HCT116 (cell line): ENCODE measurements at regions not wholly inside any gene's neighbourhood (a gene's known extent, or its start where the extent isn't known, plus 50 kb on each side); places are given as distances from the start of the nearest gene placed in this dataset.

Source experiments
- ATAC-seq: fragments of 200-7000 bp; cut with Tn5 transposase; 2 replicates; pipeline ENCODE4 v1.9.1; 2020; ENCODE audit warnings: mild to moderate bottlenecking, moderate library complexity
- BruUV-seq: library from RNA; stranded (reverse); fragments of 400-500 nt; replicated peaks from 2 replicates; lab custom pipeline; 2021; lab: Mats Ljungman, UMichigan
- CTCF ChIA-PET: fragments of 300-600 bp; sonication (Branson Sonifier 250); formaldehyde crosslinking; loops from one replicate; lab custom pipeline; 2021; ENCODE audit warnings: antibody characterized with exemption; lab: Charles Lee
- POLR2A ChIA-PET: fragments of 300-600, 350-600 bp; sonication (Branson Sonifier 250); formaldehyde crosslinking; loops from one replicate; lab custom pipeline; 2021; ENCODE audit warnings: antibody characterized with exemption; lab: Charles Lee
- RAD21 ChIA-PET, 2 experiments: fragments of 300-600 bp; sonication (Branson Sonifier 250); formaldehyde crosslinking; loops; one replicate each; lab custom pipeline; 2023; ENCODE audit warnings: low total read pairs in 2 of 2; ENCODE audit not compliant: uncharacterized antibody in 2 of 2, unreplicated experiment in 2 of 2, low non-redundant PET in 1 of 2; lab: Charles Lee
- DNase-seq: peaks from one replicate; pipeline ENCODE4 v3.0.0-alpha.2; 2010; ENCODE audit warnings: low read depth, low spot score
- H2AFZ ChIP-seq: fragments of 200-600 bp; shearing (Covaris generic), sonication (generic); 2 replicates; pipeline ENCODE4 v1.6.1; 2017; ENCODE audit warnings: low read depth, mixed run types, mixed read lengths, antibody characterized with exemption, low read length; ENCODE audit not compliant: poor library complexity, severe bottlenecking
- H3K27ac ChIP-seq: 2 replicates; pipeline ENCODE4 v1.5.1; 2012; ENCODE audit warnings: low read depth, low read length
- H3K27me3 ChIP-seq: fragments of 200-600 bp; sonication (generic); 2 replicates; pipeline ENCODE4 v1.6.1; 2016; ENCODE audit warnings: mixed run types, low read length, mixed read lengths; ENCODE audit not compliant: insufficient read depth
- H3K36me3 ChIP-seq, 2 experiments: fragments of 200-500 bp in 1 of 2; fragments of 200-600 bp in 1 of 2; sonication (Bioruptor generic) in 1 of 2; sonication (generic) in 1 of 2; 2 replicates each; pipeline versions ENCODE4 v1.5.1 to v1.6.1; 2014 to 2016; ENCODE audit warnings: low read length in 2 of 2, inconsistent platforms in 1 of 2, mixed read lengths in 1 of 2, mixed run types in 1 of 2; ENCODE audit not compliant: insufficient read depth in 2 of 2, control insufficient read depth in 1 of 2
- H3K4me1 ChIP-seq, 2 experiments: fragments of 200-600 bp in 1 of 2; sonication (generic) in 1 of 2; 2 replicates each; pipeline versions ENCODE4 v1.5.1 to v1.6.1; 2012 to 2017; ENCODE audit warnings: low read length in 2 of 2, inconsistent platforms in 1 of 2, mild to moderate bottlenecking in 1 of 2, mixed read lengths in 1 of 2, mixed run types in 1 of 2, moderate library complexity in 1 of 2; ENCODE audit not compliant: insufficient read depth in 2 of 2, control insufficient read depth in 1 of 2
- H3K4me2 ChIP-seq: fragments of 200-600 bp; sonication (generic); 2 replicates; pipeline ENCODE4 v1.6.1; 2017; ENCODE audit warnings: mixed run types, low read length, mixed read lengths
- H3K4me3 ChIP-seq, 2 experiments: fragments of 200-600 bp in 1 of 2; sonication (generic) in 1 of 2; replicated peaks in 1 of 2; 2 replicates each; pipeline ENCODE4 v1.5.1; 2011 to 2016; ENCODE audit warnings: low read length in 2 of 2, control low read depth in 1 of 2, low read depth in 1 of 2, mild to moderate bottlenecking in 1 of 2, mixed read lengths in 1 of 2, mixed run types in 1 of 2
- H3K79me2 ChIP-seq: fragments of 200-600 bp; sonication (generic); 2 replicates; pipeline ENCODE4 v1.6.1; 2017; ENCODE audit warnings: mild to moderate bottlenecking, mixed run types, low read length, moderate library complexity, mixed read lengths; ENCODE audit not compliant: insufficient read depth
- H3K9ac ChIP-seq: fragments of 200-600 bp; sonication (generic); 2 replicates; pipeline ENCODE4 v1.6.1; 2016; ENCODE audit warnings: low read length, mixed read lengths
- H3K9me2 ChIP-seq: fragments of 200-600 bp; sonication (generic), shearing (Covaris generic); 2 replicates; pipeline ENCODE4 v1.6.1; 2017; ENCODE audit warnings: mixed run types, mild to moderate bottlenecking, moderate library complexity; ENCODE audit not compliant: insufficient read depth
- H3K9me3 ChIP-seq, 2 experiments: fragments of 200-500 bp in 1 of 2; fragments of 200-600 bp in 1 of 2; sonication (Bioruptor generic) in 1 of 2; sonication (generic) in 1 of 2; 2 replicates each; pipeline ENCODE4 v1.6.1; 2014 to 2017; ENCODE audit warnings: low read length in 2 of 2, mixed read lengths in 2 of 2, inconsistent platforms in 1 of 2, low read depth in 1 of 2, mild to moderate bottlenecking in 1 of 2, mixed run types in 1 of 2, moderate library complexity in 1 of 2; ENCODE audit not compliant: control insufficient read depth in 1 of 2, insufficient read depth in 1 of 2
- H4K20me1 ChIP-seq: fragments of 200-600 bp; sonication (generic), shearing (Covaris generic); 2 replicates; pipeline ENCODE4 v1.6.1; 2017; ENCODE audit warnings: mixed run types, mild to moderate bottlenecking, moderate library complexity; ENCODE audit not compliant: insufficient read depth
- CBX3 ChIP-seq: IDR thresholded peaks from 2 replicates; pipeline ENCODE4 v1.6.1; 2012; ENCODE audit warnings: low read depth
- CEBPB ChIP-seq: IDR thresholded peaks from 2 replicates; pipeline ENCODE4 v1.6.1; 2012; ENCODE audit warnings: low read depth
- EGR1 ChIP-seq: IDR thresholded peaks from 2 replicates; pipeline ENCODE4 v1.6.1; 2012; ENCODE audit warnings: low read depth
- ELF1 ChIP-seq: IDR thresholded peaks from 2 replicates; pipeline ENCODE4 v1.6.1; 2012; ENCODE audit warnings: low read depth, borderline replicate concordance
- EZH2 ChIP-seq: fragments of 200-600 bp; sonication (generic); IDR thresholded peaks from 2 replicates; pipeline ENCODE4 v1.6.1; 2017; ENCODE audit warnings: antibody characterized with exemption, mixed run types
- EZH2phosphoT487 ChIP-seq: fragments of 200-600 bp; IDR thresholded peaks from 2 replicates; pipeline ENCODE4 v1.6.1; 2018; ENCODE audit warnings: antibody characterized with exemption, borderline replicate concordance
- JUND ChIP-seq: IDR thresholded peaks from 2 replicates; pipeline ENCODE4 v1.6.1; 2012
- POLR2A ChIP-seq: IDR thresholded peaks from 2 replicates; pipeline ENCODE4 v1.7.0; 2011; ENCODE audit warnings: borderline replicate concordance; ENCODE audit not compliant: insufficient read depth, insufficient read length; ENCODE audit errors: extremely low read depth
- RAD21 ChIP-seq: IDR thresholded peaks from 2 replicates; pipeline ENCODE4 v1.6.1; 2012; ENCODE audit warnings: low read depth, mild to moderate bottlenecking
- SP1 ChIP-seq: IDR thresholded peaks from 2 replicates; pipeline ENCODE4 v1.6.1; 2012; ENCODE audit warnings: low read depth
- SRF ChIP-seq: IDR thresholded peaks from 2 replicates; pipeline ENCODE4 v1.6.1; 2012; ENCODE audit warnings: low read depth
- YY1 ChIP-seq: IDR thresholded peaks from 2 replicates; pipeline ENCODE4 v1.6.1; 2011; ENCODE audit warnings: low read length, low read depth, moderate library complexity, mild to moderate bottlenecking; ENCODE audit not compliant: insufficient replicate concordance; ENCODE audit errors: extremely low read depth
- ZFX ChIP-seq: fragments of 450-650 bp; IDR thresholded peaks from 2 replicates; pipeline ENCODE4 v1.6.1; 2017
- ZNF274 ChIP-seq: fragments of 200-500 bp; sonication (Bioruptor generic); IDR thresholded peaks from 2 replicates; pipeline ENCODE4 v1.6.1; 2014; ENCODE audit warnings: mild to moderate bottlenecking, low read depth, low read length, inconsistent platforms
- intact Hi-C: fragments of 100-400 bp; cut with micrococcal nuclease; formaldehyde crosslinking; loops from 2 replicates; pipeline ENCODE4 v1.10.0; 2022
- TF ChIP-seq, protein P1 (sequence below): IDR thresholded peaks from 2 replicates; pipeline ENCODE4 v1.6.1; 2011; ENCODE audit warnings: mild to moderate bottlenecking, low read length, moderate library complexity; ENCODE audit not compliant: insufficient replicate concordance; ENCODE audit errors: extremely low read depth
- TF ChIP-seq, protein P2 (sequence below): IDR thresholded peaks from 2 replicates; pipeline ENCODE4 v1.6.1; 2012
- TF ChIP-seq, protein P3 (sequence below): IDR thresholded peaks from 2 replicates; pipeline ENCODE4 v1.6.1; 2012; ENCODE audit warnings: low read depth

- Histone ChIP-seq H3K36me3 (no peaks in the 10 kb centered on the region), H4K20me1 (no peaks in the 10 kb centered on the region), H3K27me3 (peaks cover 8% of the 10 kb centered on the region; the same call in 1 of the 2 replicates), H3K4me3 (no peak overlapping the region), H3K27ac (no peak overlapping the region), H3K4me1 (no peaks in the 10 kb centered on the region), H3K9me3 (no peaks in the 10 kb centered on the region), H3K79me2 (no peaks in the 10 kb centered on the region), H2AFZ (no peak overlapping the region), H3K9me2 (no peaks in the 10 kb centered on the region), H3K4me2 (no peak overlapping the region), H3K9ac (no peak overlapping the region)
- intact Hi-C loops = no loop called here
- no TSS peak for BruUV-seq
- ChIA-PET CTCF (no interaction called here), RAD21 (no interaction called here), POLR2A (no interaction called here)
- TF ChIP-seq EZH2phosphoT487 (no peak), EGR1 (no peak)
- DNase-seq = no peak
- ATAC-seq = no peak
Observed at GRCh38 chr5:145014109-145014508, 821.0 kb downstream of the PRELID2 start.

DNA sequence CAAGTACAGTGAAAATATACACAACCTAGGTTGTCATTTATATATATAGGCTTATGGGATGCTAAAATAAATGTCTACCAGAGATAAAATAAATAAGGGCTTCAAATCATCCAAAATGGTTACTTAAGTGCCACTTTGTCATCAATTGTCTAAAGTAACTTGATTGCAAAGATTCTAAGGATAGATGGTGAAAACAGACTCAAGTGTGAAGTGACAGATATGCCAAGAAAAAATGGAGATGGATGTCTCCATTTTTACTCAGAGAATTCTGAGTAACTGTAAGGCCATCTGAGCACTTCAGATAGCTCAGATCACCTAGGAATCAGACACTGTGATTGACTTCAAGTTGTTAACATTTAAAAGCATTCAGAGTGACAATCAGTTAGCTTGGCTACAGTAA is 824.3 kb downstream of the PRELID2 start:
- H3K4me3 ChIP-seq = no peak overlapping the region
- no peak overlapping the region for H3K9ac ChIP-seq
- intact Hi-C loops = no loop called here
- H3K36me3 ChIP-seq = no peaks in the 10 kb centered on the region
- BruUV-seq = no TSS peak
- H3K9me3 ChIP-seq = no peaks in the 10 kb centered on the region
- H4K20me1 ChIP-seq = no peaks in the 10 kb centered on the region
- DNase-seq (no peak), ATAC-seq (no peak)
- H2AFZ ChIP-seq = no peak overlapping the region
- RAD21 ChIA-PET = no interaction called here
- no peak overlapping the region for H3K27ac ChIP-seq
- no peak overlapping the region for H3K4me2 ChIP-seq
- no peaks in the 10 kb centered on the region for H3K4me1 ChIP-seq
- POLR2A ChIA-PET = no interaction called here
- H3K27me3 ChIP-seq = 0 out of 2 replicates have a peak, but pooled peaks cover 4% of the 10 kb centered on the region
- CTCF ChIA-PET = no interaction called here
- H3K79me2 ChIP-seq = no peaks in the 10 kb centered on the region
- H3K9me2 ChIP-seq = no peaks in the 10 kb centered on the region
- no peak for TF ChIP-seq POLR2A
- no peak for TF ChIP-seq SP1
- TF ChIP-seq EZH2phosphoT487 = no peak
- TF ChIP-seq, protein P1, sequence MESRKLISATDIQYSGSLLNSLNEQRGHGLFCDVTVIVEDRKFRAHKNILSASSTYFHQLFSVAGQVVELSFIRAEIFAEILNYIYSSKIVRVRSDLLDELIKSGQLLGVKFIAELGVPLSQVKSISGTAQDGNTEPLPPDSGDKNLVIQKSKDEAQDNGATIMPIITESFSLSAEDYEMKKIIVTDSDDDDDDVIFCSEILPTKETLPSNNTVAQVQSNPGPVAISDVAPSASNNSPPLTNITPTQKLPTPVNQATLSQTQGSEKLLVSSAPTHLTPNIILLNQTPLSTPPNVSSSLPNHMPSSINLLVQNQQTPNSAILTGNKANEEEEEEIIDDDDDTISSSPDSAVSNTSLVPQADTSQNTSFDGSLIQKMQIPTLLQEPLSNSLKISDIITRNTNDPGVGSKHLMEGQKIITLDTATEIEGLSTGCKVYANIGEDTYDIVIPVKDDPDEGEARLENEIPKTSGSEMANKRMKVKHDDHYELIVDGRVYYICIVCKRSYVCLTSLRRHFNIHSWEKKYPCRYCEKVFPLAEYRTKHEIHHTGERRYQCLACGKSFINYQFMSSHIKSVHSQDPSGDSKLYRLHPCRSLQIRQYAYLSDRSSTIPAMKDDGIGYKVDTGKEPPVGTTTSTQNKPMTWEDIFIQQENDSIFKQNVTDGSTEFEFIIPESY = no peak
- TF ChIP-seq ZNF274 = no peak
- no peak for TF ChIP-seq CEBPB
- TF ChIP-seq, protein P2, sequence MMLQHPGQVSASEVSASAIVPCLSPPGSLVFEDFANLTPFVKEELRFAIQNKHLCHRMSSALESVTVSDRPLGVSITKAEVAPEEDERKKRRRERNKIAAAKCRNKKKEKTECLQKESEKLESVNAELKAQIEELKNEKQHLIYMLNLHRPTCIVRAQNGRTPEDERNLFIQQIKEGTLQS = no peak
- TF ChIP-seq YY1 = no peak
- no peak for TF ChIP-seq ELF1
- TF ChIP-seq, protein P3, sequence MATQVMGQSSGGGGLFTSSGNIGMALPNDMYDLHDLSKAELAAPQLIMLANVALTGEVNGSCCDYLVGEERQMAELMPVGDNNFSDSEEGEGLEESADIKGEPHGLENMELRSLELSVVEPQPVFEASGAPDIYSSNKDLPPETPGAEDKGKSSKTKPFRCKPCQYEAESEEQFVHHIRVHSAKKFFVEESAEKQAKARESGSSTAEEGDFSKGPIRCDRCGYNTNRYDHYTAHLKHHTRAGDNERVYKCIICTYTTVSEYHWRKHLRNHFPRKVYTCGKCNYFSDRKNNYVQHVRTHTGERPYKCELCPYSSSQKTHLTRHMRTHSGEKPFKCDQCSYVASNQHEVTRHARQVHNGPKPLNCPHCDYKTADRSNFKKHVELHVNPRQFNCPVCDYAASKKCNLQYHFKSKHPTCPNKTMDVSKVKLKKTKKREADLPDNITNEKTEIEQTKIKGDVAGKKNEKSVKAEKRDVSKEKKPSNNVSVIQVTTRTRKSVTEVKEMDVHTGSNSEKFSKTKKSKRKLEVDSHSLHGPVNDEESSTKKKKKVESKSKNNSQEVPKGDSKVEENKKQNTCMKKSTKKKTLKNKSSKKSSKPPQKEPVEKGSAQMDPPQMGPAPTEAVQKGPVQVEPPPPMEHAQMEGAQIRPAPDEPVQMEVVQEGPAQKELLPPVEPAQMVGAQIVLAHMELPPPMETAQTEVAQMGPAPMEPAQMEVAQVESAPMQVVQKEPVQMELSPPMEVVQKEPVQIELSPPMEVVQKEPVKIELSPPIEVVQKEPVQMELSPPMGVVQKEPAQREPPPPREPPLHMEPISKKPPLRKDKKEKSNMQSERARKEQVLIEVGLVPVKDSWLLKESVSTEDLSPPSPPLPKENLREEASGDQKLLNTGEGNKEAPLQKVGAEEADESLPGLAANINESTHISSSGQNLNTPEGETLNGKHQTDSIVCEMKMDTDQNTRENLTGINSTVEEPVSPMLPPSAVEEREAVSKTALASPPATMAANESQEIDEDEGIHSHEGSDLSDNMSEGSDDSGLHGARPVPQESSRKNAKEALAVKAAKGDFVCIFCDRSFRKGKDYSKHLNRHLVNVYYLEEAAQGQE = no peak
- no peak for TF ChIP-seq CBX3
- no peak for TF ChIP-seq EZH2
- TF ChIP-seq RAD21 = no peak
- no peak for TF ChIP-seq SRF
- no peak for TF ChIP-seq JUND
- TF ChIP-seq ZFX = no peak
